HG03280 (cell line): ENCODE measurements at regions not wholly inside any gene's neighbourhood (a gene's known extent, or its start where the extent isn't known, plus 50 kb on each side); places are given as distances from the start of the nearest gene placed in this dataset.
"Not testable (repeated sequence)": the region's sequence is repeated elsewhere in the genome, so short reads cannot be mapped to it uniquely, and the experiment has no call there.

Source experiments
- ATAC-seq: cut with Tn5 transposase; IDR thresholded peaks from one replicate; pipeline ENCODE4 v1.9.1; 2021; ENCODE audit warnings: mild to moderate bottlenecking, moderate library complexity; ENCODE audit not compliant: unreplicated experiment

GRCh38 chr14:43625294-43625693 lies 881.8 kb downstream of the FSCB start:
- ATAC-seq: no peak

- ATAC-seq: no peak
Observed at GRCh38 chr14:43621282-43621681, 885.8 kb downstream of the FSCB start.

- ATAC-seq: no peak
Observed at GRCh38 chr14:43595096-43595772, 911.8 kb downstream of the FSCB start.

GRCh38 chr14:43591776-43592175 lies 915.3 kb downstream of the FSCB start:
- ATAC-seq: no peak

GRCh38 chr14:43587183-43587582 lies 919.9 kb downstream of the FSCB start:
- ATAC-seq: no peak

GRCh38 chr14:43579671-43580070 lies 927.4 kb downstream of the FSCB start:
- no peak for ATAC-seq

- no peak for ATAC-seq
Observed at GRCh38 chr14:43568022-43568421, 939.1 kb downstream of the FSCB start.

- ATAC-seq: no peak
Observed at GRCh38 chr14:43548368-43548767, 958.7 kb downstream of the FSCB start.

GRCh38 chr14:43547596-43547995 lies 959.5 kb downstream of the FSCB start:
- not testable (repeated sequence) for ATAC-seq

- ATAC-seq: no peak
Observed at GRCh38 chr14:43541356-43541755, 965.7 kb downstream of the FSCB start.

GRCh38 chr14:43540948-43541347 lies 966.1 kb downstream of the FSCB start:
- ATAC-seq: no peak

GRCh38 chr14:43539210-43539609 lies 967.9 kb downstream of the FSCB start:
- ATAC-seq: no peak

GRCh38 chr14:43535231-43535838 lies 971.7 kb downstream of the FSCB start:
- ATAC-seq: no peak

GRCh38 chr14:43532825-43533416 lies 974.2 kb downstream of the FSCB start:
- ATAC-seq: no peak

GRCh38 chr14:43528321-43528720 lies 978.8 kb downstream of the FSCB start:
- ATAC-seq: no peak

GRCh38 chr14:43525658-43526057 lies 981.4 kb downstream of the FSCB start:
- ATAC-seq: no peak

GRCh38 chr14:43522901-43523300 lies 984.2 kb downstream of the FSCB start:
- ATAC-seq: no peak

GRCh38 chr14:43522191-43522590 lies 984.9 kb downstream of the FSCB start:
- no peak for ATAC-seq

- no peak for ATAC-seq
Observed at GRCh38 chr14:43503508-43503907, 1003.6 kb downstream of the FSCB start.

- ATAC-seq: not testable (repeated sequence)
Observed at GRCh38 chr14:43492359-43492758, 1014.7 kb downstream of the FSCB start.

GRCh38 chr14:43483415-43483814 lies 1023.7 kb downstream of the FSCB start:
- no peak for ATAC-seq

- ATAC-seq: no peak
Observed at GRCh38 chr14:43481864-43482263, 1025.2 kb downstream of the FSCB start.
